K562 (cell line): ENCODE measurements at regions not wholly inside any gene's neighbourhood (a gene's known extent, or its start where the extent isn't known, plus 50 kb on each side); places are given as distances from the start of the nearest gene placed in this dataset.

ENCODE experiments used
- ATAC-seq: fragments of 200-7000 bp; cut with Tn5 transposase; 3 replicates; pipeline ENCODE4 v1.9.1; 2020; ENCODE audit warnings: moderate library complexity
- BruUV-seq: library from RNA; stranded (reverse); fragments of 400-500 nt; replicated peaks from 2 replicates; lab custom pipeline; 2021; lab: Mats Ljungman, UMichigan
- CTCF ChIA-PET: fragments of 300-600 bp; formaldehyde crosslinking; extraction: SDS; loops from one replicate; lab custom pipeline; 2021; ENCODE audit warnings: low intra/inter-chr PET ratio; lab: Yijun Ruan, JAX
- POLR2A ChIA-PET: fragments of 300-600, 350-650 bp; sonication (Branson Sonifier 250); formaldehyde crosslinking; extraction: SDS; loops from one replicate; lab custom pipeline; 2021; ENCODE audit warnings: antibody characterized with exemption, inconsistent platforms; lab: Yijun Ruan, JAX
- DNase-seq, 4 experiments: peaks; one replicate each; pipeline versions ENCODE4 v3.0.0 to v3.0.0-alpha.2; 2011 to 2018; ENCODE audit warnings: low spot score in 3 of 4, mixed read lengths in 3 of 4; ENCODE audit errors: extremely low read depth in 1 of 4
- FAIRE-seq: peaks from 2 replicates; lab custom pipeline; 2011; peaks lifted over from hg19 to GRCh38; lab: Jason Lieb, UNC
- H2AFZ ChIP-seq: 2 replicates; pipeline ENCODE4 v1.6.0; 2011; ENCODE audit warnings: low read depth, low read length, control low read depth, inconsistent platforms
- H3K27ac ChIP-seq: fragments of 200-600 bp; 3 replicates; pipeline ENCODE4 v1.8.0; 2011; ENCODE audit warnings: low read depth, mild to moderate bottlenecking, control low read depth, inconsistent platforms, low read length, moderate library complexity, mixed read lengths; ENCODE audit errors: extremely low read depth
- H3K27me3 ChIP-seq, 2 experiments: fragments of 300-600 bp in 1 of 2; 2 replicates in 1 of 2; 3 replicates in 1 of 2; pipeline versions ENCODE4 v1.6.0 to v1.8.0; 2011; ENCODE audit warnings: inconsistent platforms in 2 of 2, low read length in 2 of 2, mild to moderate bottlenecking in 1 of 2, mixed read lengths in 1 of 2, moderate library complexity in 1 of 2; ENCODE audit not compliant: control insufficient read depth in 2 of 2, insufficient read depth in 2 of 2
- H3K36me3 ChIP-seq: fragments of 300-600 bp; 3 replicates; pipeline ENCODE4 v1.8.0; 2011; ENCODE audit warnings: mild to moderate bottlenecking, low read length, inconsistent platforms; ENCODE audit not compliant: control insufficient read depth, insufficient read depth
- H3K4me1 ChIP-seq, 2 experiments: fragments of 200-600 bp in 1 of 2; replicated peaks in 1 of 2; 2 replicates in 1 of 2; 3 replicates in 1 of 2; pipeline versions ENCODE4 v1.5.1 to v1.8.0; 2011; ENCODE audit warnings: inconsistent platforms in 2 of 2, low read length in 2 of 2, mild to moderate bottlenecking in 1 of 2, mixed read lengths in 1 of 2, moderate library complexity in 1 of 2; ENCODE audit not compliant: control insufficient read depth in 2 of 2, insufficient read depth in 2 of 2
- H3K4me2 ChIP-seq: 2 replicates; pipeline ENCODE4 v1.6.1; 2011; ENCODE audit warnings: low read length, control low read depth, inconsistent platforms, mixed read lengths; ENCODE audit not compliant: insufficient read depth
- H3K4me3 ChIP-seq: fragments of 200-600 bp; sonication (generic), shearing (Covaris generic); 2 replicates; pipeline ENCODE4 v1.5.1; 2016; ENCODE audit warnings: control low read depth, inconsistent platforms
- H3K79me2 ChIP-seq: fragments of 200-600 bp; 3 replicates; pipeline ENCODE4 v1.8.0; 2011; ENCODE audit warnings: low read length, inconsistent platforms; ENCODE audit not compliant: control insufficient read depth, insufficient read depth
- H3K9ac ChIP-seq, 2 experiments: 2 replicates each; pipeline versions ENCODE4 v1.6.0 to v1.6.1; 2011; ENCODE audit warnings: low read depth in 2 of 2, low read length in 2 of 2, control low read depth in 1 of 2, inconsistent platforms in 1 of 2, mild to moderate bottlenecking in 1 of 2, mixed read lengths in 1 of 2; ENCODE audit not compliant: insufficient read depth in 1 of 2
- H3K9me1 ChIP-seq: one replicate; pipeline ENCODE4 v1.6.0; 2011; ENCODE audit warnings: inconsistent platforms, mild to moderate bottlenecking, low read length, moderate library complexity; ENCODE audit not compliant: control insufficient read depth, insufficient read depth
- H3K9me3 ChIP-seq: replicated peaks from 2 replicates; pipeline ENCODE4 v1.5.1; 2011; ENCODE audit warnings: low read depth, low read length, inconsistent platforms; ENCODE audit not compliant: control insufficient read depth, insufficient read depth
- H4K20me1 ChIP-seq: replicated peaks from 2 replicates; pipeline ENCODE4 v1.6.1; 2011; ENCODE audit warnings: low read length, inconsistent platforms, mixed read lengths; ENCODE audit not compliant: control insufficient read depth, insufficient read depth
- CEBPG ChIP-seq, 3 experiments: fragments of 200-800 bp in 1 of 3; sonication (Bioruptor generic) in 1 of 3; sonication (generic) in 1 of 3; formaldehyde crosslinking in 1 of 3; IDR thresholded peaks in 2 of 3; conservative IDR thresholded peaks in 1 of 3; 2 replicates each; pipeline versions ENCODE4 v1.6.1 to v1.8.0; 2016 to 2022; ENCODE audit warnings: missing compliant biosample characterization in 2 of 3, missing genetic modification characterization in 2 of 3, mild to moderate bottlenecking in 1 of 3, missing genetic modification reagents in 1 of 3
- CREB1 ChIP-seq, 2 experiments: sonication (generic) in 1 of 2; formaldehyde crosslinking in 1 of 2; IDR thresholded peaks; 2 replicates each; pipeline versions ENCODE4 v1.6.1 to v1.8.0; 2012 to 2022; ENCODE audit warnings: inconsistent platforms in 1 of 2, mild to moderate bottlenecking in 1 of 2, missing genetic modification reagents in 1 of 2, moderate library complexity in 1 of 2
- PTTG1 ChIP-seq: fragments of 450-650 bp; IDR thresholded peaks from 2 replicates; pipeline ENCODE4 v1.6.1; 2016; ENCODE audit warnings: low read depth, mild to moderate bottlenecking, missing genetic modification characterization, missing compliant biosample characterization
- YBX1 ChIP-seq: fragments of 450-650 bp; IDR thresholded peaks from 2 replicates; pipeline ENCODE4 v1.7.1; 2016; ENCODE audit warnings: mild to moderate bottlenecking
- ZNF75A ChIP-seq: fragments of 450-650 bp; formaldehyde crosslinking; IDR thresholded peaks from 2 replicates; pipeline ENCODE4 v1.4.0; 2020; ENCODE audit warnings: mild to moderate bottlenecking
- WGBS: fragments of 100-300 bp; shearing (Covaris generic); methylation state at CpG from one replicate; pipeline ENCODE4 v1.1.6; 2016; ENCODE audit warnings: low coverage, mixed read lengths; ENCODE audit not compliant: insufficient coverage; ENCODE audit errors: missing lambda C conversion rate; 5-methylcytosine and 5-hydroxymethylcytosine counted together
- in situ Hi-C: fragments of 300-500 bp; cut with MboI; formaldehyde crosslinking; loops from 4 replicates; pipeline ENCODE4 v1.15.0; 2018; ENCODE audit warnings: inconsistent platforms, mixed read lengths
- intact Hi-C: fragments of 100-400 bp; cut with micrococcal nuclease; formaldehyde crosslinking; loops from 2 replicates; pipeline ENCODE4 v1.14.2; 2022

DNA sequence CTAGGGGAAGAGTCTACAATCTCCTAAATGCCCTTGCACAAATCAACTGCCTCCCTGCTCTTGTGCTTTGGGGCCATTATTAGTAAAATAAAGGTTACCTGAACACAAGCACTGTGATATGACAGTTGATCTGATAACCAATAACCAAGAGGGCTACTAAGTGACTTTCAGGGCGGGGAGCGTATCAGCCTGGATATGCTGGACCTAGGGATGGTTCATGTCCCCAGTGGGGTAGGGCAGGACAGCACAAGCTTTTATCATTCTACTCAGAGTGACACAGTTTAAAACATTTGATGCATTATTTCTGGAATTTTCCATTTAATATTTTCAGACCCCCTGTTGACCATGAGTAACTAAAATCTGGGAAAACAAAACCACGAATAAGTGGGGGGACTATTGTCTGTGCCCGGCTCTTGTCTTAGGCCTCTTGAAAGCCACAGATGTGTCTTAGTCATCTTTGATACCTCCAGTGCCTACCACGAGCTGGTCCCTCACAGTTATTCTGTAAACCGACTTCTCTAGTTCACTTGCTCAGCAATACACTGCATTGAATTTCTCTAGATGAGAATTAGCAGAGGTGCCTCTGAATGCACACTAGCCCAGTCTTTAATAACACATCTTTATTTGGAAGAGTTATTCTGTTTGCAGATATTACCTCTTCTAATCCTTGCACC is 94.6 kb upstream of the DHX40 start:
- CTCF ChIA-PET, result no interaction called here
- POLR2A ChIA-PET, result interaction anchor here (0.5 to 1.3 kb wide), 4 partner anchors 11 to 944 kb away, joined by 3 read pairs; no protein-coding TSS in a partner anchor
- Histone ChIP-seq H3K4me3 (no peak overlapping the region), H3K27ac (no peak overlapping the region), H3K79me2 (no peaks in the 10 kb centered on the region), H3K27me3 (peaks cover 8 to 13% of the 10 kb centered on the region in 2 experiments; a peak in 3 of 5 replicates), H2AFZ (no peak overlapping the region), H3K9me3 (no peaks in the 10 kb centered on the region), H3K4me1 (no peaks in the 10 kb centered on the region; a peak in 1 of 5 replicates), H3K36me3 (no peaks in the 10 kb centered on the region), H3K4me2 (no peak overlapping the region), H4K20me1 (no peaks in the 10 kb centered on the region), H3K9ac (no peak overlapping the region), H3K9me1 (no peaks in the 10 kb centered on the region)
- in situ Hi-C loops (no loop called here), intact Hi-C loops (no loop called here)
- WGBS, result 28% methylated on average over 6 of the region's 6 CpGs
- no TSS peak for BruUV-seq
- no peak for TF ChIP-seq CREB1 (IDR thresholded peaks at IDR 0.05)
- no peak for TF ChIP-seq CREB1 (CRISPR knock-in tag; IDR thresholded peaks at IDR 0.05)
- no peak for TF ChIP-seq YBX1
- TF ChIP-seq PTTG1 (tag), result no peak
- TF ChIP-seq CEBPG (CRISPR knock-in tag; IDR thresholded peaks at IDR 0.05), result no peak
- TF ChIP-seq CEBPG (tag; conservative IDR thresholded peaks at IDR 0.05 in 1 of 2, IDR thresholded peaks at IDR 0.05 in 1 of 2), result no peak
- TF ChIP-seq ZNF75A (CRISPR knock-in tag), result no peak
- FAIRE-seq, result no peak
- DNase-seq, result no peak
- no peak for ATAC-seq
